SK-N-SH (cell line): ENCODE measurements at regions not wholly inside any gene's neighbourhood (a gene's known extent, or its start where the extent isn't known, plus 50 kb on each side); places are given as distances from the start of the nearest gene placed in this dataset.

ENCODE experiments used
- CTCF ChIA-PET: fragments of 300-600, 350-600 bp; formaldehyde crosslinking; extraction: SDS; loops from one replicate; lab custom pipeline; 2021; lab: Yijun Ruan, JAX
- POLR2A ChIA-PET: fragments of 350-600 bp; sonication (Branson Sonifier 250); formaldehyde crosslinking; extraction: SDS; loops from one replicate; lab custom pipeline; 2020; ENCODE audit warnings: antibody characterized with exemption, inconsistent platforms; lab: Yijun Ruan, JAX
- DNase-seq: peaks from one replicate; pipeline ENCODE4 v3.0.0; 2012
- H2AFZ ChIP-seq: fragments of 200-600 bp; sonication (generic); 2 replicates; pipeline ENCODE4 v1.8.1; 2016; ENCODE audit warnings: antibody characterized with exemption, mild to moderate bottlenecking, low read depth
- H3F3A ChIP-seq: fragments of 200-600 bp; sonication (generic); replicated peaks from 2 replicates; pipeline ENCODE3; 2016; ENCODE audit warnings: antibody characterized with exemption, mild to moderate bottlenecking; ENCODE audit not compliant: insufficient read depth
- H3K27ac ChIP-seq, 2 experiments: fragments of 200-500 bp in 1 of 2; fragments of 200-600 bp in 1 of 2; sonication (Bioruptor generic) in 1 of 2; sonication (generic), shearing (Covaris generic) in 1 of 2; 2 replicates each; pipeline versions ENCODE4 v1.5.1 to v1.6.1; 2014 to 2016; ENCODE audit warnings: low read depth in 2 of 2, inconsistent platforms in 1 of 2, low read length in 1 of 2, mild to moderate bottlenecking in 1 of 2, mixed read lengths in 1 of 2
- H3K27me3 ChIP-seq: fragments of 200-600 bp; sonication (generic), shearing (Covaris generic); 2 replicates; pipeline ENCODE4 v1.6.1; 2016; ENCODE audit warnings: mixed run types; ENCODE audit not compliant: insufficient read depth
- H3K36me3 ChIP-seq, 2 experiments: fragments of 200-500 bp in 1 of 2; fragments of 200-600 bp in 1 of 2; sonication (Bioruptor generic) in 1 of 2; sonication (generic) in 1 of 2; replicated peaks in 1 of 2; 2 replicates each; pipeline versions ENCODE3 to v1.5.1; 2014 to 2016; ENCODE audit warnings: low read length in 1 of 2, mild to moderate bottlenecking in 1 of 2; ENCODE audit not compliant: insufficient read depth in 2 of 2, control insufficient read depth in 1 of 2
- H3K4me1 ChIP-seq, 2 experiments: fragments of 200-500 bp in 1 of 2; fragments of 200-600 bp in 1 of 2; sonication (Bioruptor generic) in 1 of 2; sonication (generic), shearing (Covaris generic) in 1 of 2; 2 replicates each; pipeline versions ENCODE4 v1.5.1 to v1.6.1; 2014 to 2016; ENCODE audit warnings: low read depth in 1 of 2, low read length in 1 of 2, mixed run types in 1 of 2; ENCODE audit not compliant: insufficient read depth in 2 of 2, control insufficient read depth in 1 of 2
- H3K4me2 ChIP-seq: fragments of 200-600 bp; sonication (generic), shearing (Covaris generic); 2 replicates; pipeline ENCODE4 v1.6.1; 2017; ENCODE audit warnings: mixed run types
- H3K4me3 ChIP-seq, 2 experiments: fragments of 200-500 bp in 1 of 2; fragments of 200-600 bp in 1 of 2; sonication (Bioruptor generic) in 1 of 2; sonication (generic), shearing (Covaris generic) in 1 of 2; 2 replicates each; pipeline versions ENCODE4 v1.5.1 to v1.8.1; 2014 to 2016; ENCODE audit warnings: low read depth in 2 of 2, inconsistent platforms in 1 of 2, low read length in 1 of 2, mild to moderate bottlenecking in 1 of 2, mixed read lengths in 1 of 2, moderate library complexity in 1 of 2
- H3K79me2 ChIP-seq: fragments of 200-600 bp; sonication (generic); 2 replicates; pipeline ENCODE4 v1.8.1; 2017; ENCODE audit warnings: mild to moderate bottlenecking; ENCODE audit not compliant: insufficient read depth
- H3K9ac ChIP-seq: fragments of 200-600 bp; sonication (generic); 2 replicates; pipeline ENCODE4 v1.6.1; 2017; ENCODE audit warnings: mixed run types
- H3K9me2 ChIP-seq: fragments of 200-600 bp; sonication (generic); 2 replicates; pipeline ENCODE4 v1.6.1; 2017; ENCODE audit warnings: mixed run types
- H3K9me3 ChIP-seq: fragments of 200-600 bp; sonication (generic); 2 replicates; pipeline ENCODE4 v1.6.1; 2017; ENCODE audit warnings: mixed run types, mild to moderate bottlenecking, moderate library complexity
- H4K20me1 ChIP-seq: fragments of 200-600 bp; sonication (generic); 2 replicates; pipeline ENCODE4 v1.6.1; 2017; ENCODE audit warnings: mild to moderate bottlenecking, mixed run types; ENCODE audit not compliant: insufficient read depth
- CHD2 ChIP-seq: fragments of 150-350 bp; IDR thresholded peaks from 2 replicates; pipeline ENCODE4 v1.6.1; 2018; ENCODE audit warnings: low read length; ENCODE audit not compliant: partially characterized antibody
- ELF1 ChIP-seq: IDR thresholded peaks from 2 replicates; pipeline ENCODE4 v1.4.0; 2012
- EP300 ChIP-seq, 2 experiments: IDR thresholded peaks; 2 replicates each; pipeline versions ENCODE4 v1.4.0 to v1.6.1; 2012; ENCODE audit warnings: borderline replicate concordance in 1 of 2, low read depth in 1 of 2, low read length in 1 of 2
- FOXM1 ChIP-seq: IDR thresholded peaks from 2 replicates; pipeline ENCODE4 v1.4.0; 2012; ENCODE audit warnings: low read depth, mild to moderate bottlenecking
- GATA2 ChIP-seq: sonication (generic); formaldehyde crosslinking; IDR thresholded peaks from 2 replicates; pipeline ENCODE4 v1.5.0; 2020; ENCODE audit warnings: mild to moderate bottlenecking, missing genetic modification reagents
- MXI1 ChIP-seq: IDR thresholded peaks from 2 replicates; pipeline ENCODE4 v1.6.1; 2012; ENCODE audit warnings: mild to moderate bottlenecking, low read depth, low read length, improper control_type of control experiment
- NFIC ChIP-seq: IDR thresholded peaks from 2 replicates; pipeline ENCODE4 v1.4.0; 2012; ENCODE audit warnings: borderline replicate concordance
- NRF1 ChIP-seq: IDR thresholded peaks from 2 replicates; pipeline ENCODE4 v1.6.1; 2012; ENCODE audit warnings: low read depth, mild to moderate bottlenecking, low read length
- RAD21 ChIP-seq: IDR thresholded peaks from 2 replicates; pipeline ENCODE4 v1.6.1; 2012; ENCODE audit warnings: mild to moderate bottlenecking, low read length
- RFX5 ChIP-seq: IDR thresholded peaks from 2 replicates; pipeline ENCODE4 v1.6.1; 2012; ENCODE audit warnings: mild to moderate bottlenecking, improper control_type of control experiment, low read length
- TEAD4 ChIP-seq: IDR thresholded peaks from 2 replicates; pipeline ENCODE4 v1.4.0; 2012; ENCODE audit warnings: mild to moderate bottlenecking, borderline replicate concordance; ENCODE audit not compliant: insufficient read depth
- YY1 ChIP-seq: IDR thresholded peaks from 2 replicates; pipeline ENCODE4 v1.4.0; 2012; ENCODE audit warnings: low read depth, mild to moderate bottlenecking
- ZBTB33 ChIP-seq: IDR thresholded peaks from 2 replicates; pipeline ENCODE4 v1.4.0; 2012; ENCODE audit warnings: low read depth, borderline replicate concordance
- WGBS: methylation state at CpG from one replicate; pipeline ENCODE4 v1.1.6; 2017; ENCODE audit warnings: low lambda C conversion rate; 5-methylcytosine and 5-hydroxymethylcytosine counted together
- TF ChIP-seq, protein P1 (sequence below): IDR thresholded peaks from 2 replicates; pipeline ENCODE4 v1.4.0; 2012; ENCODE audit warnings: low read depth, borderline replicate concordance
- TF ChIP-seq, protein P2 (sequence below): fragments of 200-600 bp; sonication (generic); IDR thresholded peaks from 2 replicates; pipeline ENCODE4 v1.6.1; 2017; ENCODE audit warnings: antibody characterized with exemption, mild to moderate bottlenecking, moderate library complexity
- TF ChIP-seq, protein P3 (sequence below): IDR thresholded peaks from 2 replicates; pipeline ENCODE4 v1.6.1; 2012; ENCODE audit warnings: mild to moderate bottlenecking, low read depth, low read length, moderate library complexity

GRCh38 chr14:94864387-94865195 is 94.7 kb upstream of the GSC start:
- Histone ChIP-seq H3K4me1 (0 out of 4 replicates have a peak, but pooled peaks cover 0 to 3% of the 10 kb centered on the region in 2 experiments), H3K79me2 (no peaks in the 10 kb centered on the region), H4K20me1 (no peaks in the 10 kb centered on the region), H2AFZ (no peak overlapping the region), H3K4me2 (no peak overlapping the region), H3K27ac (no peak overlapping the region), H3K4me3 (no peak overlapping the region), H3K27me3 (no peaks in the 10 kb centered on the region; the same call in 1 of the 2 replicates), H3K36me3 (no peaks in the 10 kb centered on the region), H3K9ac (no peak overlapping the region), H3K9me2 (no peaks in the 10 kb centered on the region), H3F3A (no peaks in the 10 kb centered on the region), H3K9me3 (no peaks in the 10 kb centered on the region)
- DNase-seq: no peak
- ChIA-PET POLR2A (no interaction called here), CTCF (interaction anchor here (2.4 kb wide), 1 partner anchor 15 kb away, joined by 11 read pairs; no protein-coding TSS in a partner anchor)
- 62% methylated on average over 28 of the region's 45 CpGs for WGBS
- no peak for TF ChIP-seq EP300 (IDR thresholded peaks at IDR 0.05; ENCODE audit: borderline replicate concordance in 1 of 2, low read depth in 1 of 2, low read length in 1 of 2)
- TF ChIP-seq ELF1: no peak

- Histone ChIP-seq H3K79me2 (no peaks in the 10 kb centered on the region), H3K9me3 (no peaks in the 10 kb centered on the region), H3K9ac (no peak overlapping the region), H3K4me1 (no peaks in the 10 kb centered on the region), H3K27me3 (no peaks in the 10 kb centered on the region; the same call in 1 of the 2 replicates), H3K9me2 (no peaks in the 10 kb centered on the region), H3K4me2 (no peak overlapping the region), H3F3A (no peaks in the 10 kb centered on the region), H2AFZ (no peak overlapping the region), H4K20me1 (no peaks in the 10 kb centered on the region), H3K27ac (no peak overlapping the region), H3K36me3 (no peaks in the 10 kb centered on the region), H3K4me3 (no peak overlapping the region)
- ChIA-PET POLR2A (no interaction called here), CTCF (interaction anchor here (2.4 to 3.0 kb wide), 2 partner anchors 9 to 14 kb away, joined by 8 to 11 read pairs; no protein-coding TSS in a partner anchor)
- 80% methylated on average over 5 of the region's 5 CpGs for WGBS
- TF ChIP-seq, protein P1, sequence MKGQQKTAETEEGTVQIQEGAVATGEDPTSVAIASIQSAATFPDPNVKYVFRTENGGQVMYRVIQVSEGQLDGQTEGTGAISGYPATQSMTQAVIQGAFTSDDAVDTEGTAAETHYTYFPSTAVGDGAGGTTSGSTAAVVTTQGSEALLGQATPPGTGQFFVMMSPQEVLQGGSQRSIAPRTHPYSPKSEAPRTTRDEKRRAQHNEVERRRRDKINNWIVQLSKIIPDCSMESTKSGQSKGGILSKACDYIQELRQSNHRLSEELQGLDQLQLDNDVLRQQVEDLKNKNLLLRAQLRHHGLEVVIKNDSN: no peak
- TF ChIP-seq NFIC (no peak), FOXM1 (no peak), MXI1 (no peak), NRF1 (no peak), CHD2 (no peak), TEAD4 (no peak), RAD21 (no peak), ZBTB33 (no peak), YY1 (no peak), RFX5 (no peak), GATA2 (CRISPR knock-in tag) (no peak)
- TF ChIP-seq, protein P2, sequence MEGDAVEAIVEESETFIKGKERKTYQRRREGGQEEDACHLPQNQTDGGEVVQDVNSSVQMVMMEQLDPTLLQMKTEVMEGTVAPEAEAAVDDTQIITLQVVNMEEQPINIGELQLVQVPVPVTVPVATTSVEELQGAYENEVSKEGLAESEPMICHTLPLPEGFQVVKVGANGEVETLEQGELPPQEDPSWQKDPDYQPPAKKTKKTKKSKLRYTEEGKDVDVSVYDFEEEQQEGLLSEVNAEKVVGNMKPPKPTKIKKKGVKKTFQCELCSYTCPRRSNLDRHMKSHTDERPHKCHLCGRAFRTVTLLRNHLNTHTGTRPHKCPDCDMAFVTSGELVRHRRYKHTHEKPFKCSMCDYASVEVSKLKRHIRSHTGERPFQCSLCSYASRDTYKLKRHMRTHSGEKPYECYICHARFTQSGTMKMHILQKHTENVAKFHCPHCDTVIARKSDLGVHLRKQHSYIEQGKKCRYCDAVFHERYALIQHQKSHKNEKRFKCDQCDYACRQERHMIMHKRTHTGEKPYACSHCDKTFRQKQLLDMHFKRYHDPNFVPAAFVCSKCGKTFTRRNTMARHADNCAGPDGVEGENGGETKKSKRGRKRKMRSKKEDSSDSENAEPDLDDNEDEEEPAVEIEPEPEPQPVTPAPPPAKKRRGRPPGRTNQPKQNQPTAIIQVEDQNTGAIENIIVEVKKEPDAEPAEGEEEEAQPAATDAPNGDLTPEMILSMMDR: no peak
- TF ChIP-seq, protein P3, sequence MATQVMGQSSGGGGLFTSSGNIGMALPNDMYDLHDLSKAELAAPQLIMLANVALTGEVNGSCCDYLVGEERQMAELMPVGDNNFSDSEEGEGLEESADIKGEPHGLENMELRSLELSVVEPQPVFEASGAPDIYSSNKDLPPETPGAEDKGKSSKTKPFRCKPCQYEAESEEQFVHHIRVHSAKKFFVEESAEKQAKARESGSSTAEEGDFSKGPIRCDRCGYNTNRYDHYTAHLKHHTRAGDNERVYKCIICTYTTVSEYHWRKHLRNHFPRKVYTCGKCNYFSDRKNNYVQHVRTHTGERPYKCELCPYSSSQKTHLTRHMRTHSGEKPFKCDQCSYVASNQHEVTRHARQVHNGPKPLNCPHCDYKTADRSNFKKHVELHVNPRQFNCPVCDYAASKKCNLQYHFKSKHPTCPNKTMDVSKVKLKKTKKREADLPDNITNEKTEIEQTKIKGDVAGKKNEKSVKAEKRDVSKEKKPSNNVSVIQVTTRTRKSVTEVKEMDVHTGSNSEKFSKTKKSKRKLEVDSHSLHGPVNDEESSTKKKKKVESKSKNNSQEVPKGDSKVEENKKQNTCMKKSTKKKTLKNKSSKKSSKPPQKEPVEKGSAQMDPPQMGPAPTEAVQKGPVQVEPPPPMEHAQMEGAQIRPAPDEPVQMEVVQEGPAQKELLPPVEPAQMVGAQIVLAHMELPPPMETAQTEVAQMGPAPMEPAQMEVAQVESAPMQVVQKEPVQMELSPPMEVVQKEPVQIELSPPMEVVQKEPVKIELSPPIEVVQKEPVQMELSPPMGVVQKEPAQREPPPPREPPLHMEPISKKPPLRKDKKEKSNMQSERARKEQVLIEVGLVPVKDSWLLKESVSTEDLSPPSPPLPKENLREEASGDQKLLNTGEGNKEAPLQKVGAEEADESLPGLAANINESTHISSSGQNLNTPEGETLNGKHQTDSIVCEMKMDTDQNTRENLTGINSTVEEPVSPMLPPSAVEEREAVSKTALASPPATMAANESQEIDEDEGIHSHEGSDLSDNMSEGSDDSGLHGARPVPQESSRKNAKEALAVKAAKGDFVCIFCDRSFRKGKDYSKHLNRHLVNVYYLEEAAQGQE: no peak
- DNase-seq: no peak
Observed at GRCh38 chr14:94863366-94863765, 93.5 kb upstream of the GSC start.
